NCI-H1105 (cell line): ENCODE measurements at regions not wholly inside any gene's neighbourhood (a gene's known extent, or its start where the extent isn't known, plus 50 kb on each side); places are given as distances from the start of the nearest gene placed in this dataset.

Experiments used
- DNase-seq: peaks from one replicate; lab custom pipeline; 2025; lab: John Stamatoyannopoulos, UW

DNA sequence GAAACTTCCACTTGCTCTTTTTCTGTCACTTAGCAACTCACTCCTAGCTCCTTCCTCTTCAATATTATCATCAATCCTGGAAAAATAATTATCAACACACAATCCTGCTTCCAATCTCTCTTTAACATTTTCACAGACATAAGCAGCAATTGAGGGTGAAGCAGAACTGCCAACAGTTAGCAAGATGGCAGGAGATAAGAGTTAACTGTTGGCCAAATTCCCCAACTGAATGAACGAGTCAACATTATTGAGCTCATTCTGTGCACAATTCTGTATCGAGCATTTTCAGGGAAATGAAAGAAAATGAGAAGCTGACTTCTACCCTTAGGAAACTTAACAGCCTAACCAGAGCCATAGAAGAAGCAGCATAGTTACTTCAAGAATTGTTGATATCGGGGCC lies 152.0 kb downstream of the KCNA5 start:
- DNase-seq: no peak

DNA sequence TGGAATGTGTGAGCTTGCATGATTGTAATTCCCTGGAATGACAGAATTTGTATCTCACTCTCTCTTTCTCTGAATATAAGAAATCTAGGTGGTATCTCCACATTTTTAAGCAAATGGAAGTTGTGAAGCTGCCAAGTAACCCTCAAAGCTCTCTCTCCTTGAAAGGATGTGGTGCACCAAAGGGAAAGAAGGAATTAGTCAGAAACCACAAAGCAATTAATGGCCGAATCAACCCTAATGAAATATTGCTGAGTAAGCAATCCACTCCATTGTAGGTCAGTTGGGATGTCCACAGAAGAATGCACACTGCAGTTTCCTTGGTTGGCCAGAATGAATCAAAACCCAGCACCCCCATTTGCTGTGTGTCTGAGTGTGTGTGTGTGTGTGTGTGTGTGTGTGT lies 153.5 kb downstream of the KCNA5 start:
- no peak for DNase-seq

DNA sequence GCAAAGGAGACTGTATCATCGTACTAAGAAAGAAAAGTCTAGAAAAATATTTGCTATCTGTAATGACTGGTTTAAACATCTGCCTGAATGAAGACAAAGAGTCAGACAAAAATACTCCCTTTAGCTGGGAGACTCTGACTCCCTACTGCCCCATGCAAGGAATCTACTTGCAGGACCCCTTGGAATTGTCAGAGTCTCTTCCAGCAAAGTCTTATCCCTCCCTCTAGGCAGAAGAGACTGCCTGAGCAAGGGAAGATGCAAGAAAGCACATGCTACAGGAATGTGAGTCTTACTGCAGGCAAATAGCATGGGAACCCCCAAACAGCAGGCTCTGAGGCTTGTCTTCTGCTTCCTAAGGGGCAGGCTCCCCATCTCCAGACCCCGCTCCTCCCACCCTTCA lies 154.0 kb downstream of the KCNA5 start:
- DNase-seq: no peak

- DNase-seq: peak; percentile 54
Observed at GRCh38 chr12:5200278-5201087, 156.8 kb downstream of the KCNA5 start.

DNA sequence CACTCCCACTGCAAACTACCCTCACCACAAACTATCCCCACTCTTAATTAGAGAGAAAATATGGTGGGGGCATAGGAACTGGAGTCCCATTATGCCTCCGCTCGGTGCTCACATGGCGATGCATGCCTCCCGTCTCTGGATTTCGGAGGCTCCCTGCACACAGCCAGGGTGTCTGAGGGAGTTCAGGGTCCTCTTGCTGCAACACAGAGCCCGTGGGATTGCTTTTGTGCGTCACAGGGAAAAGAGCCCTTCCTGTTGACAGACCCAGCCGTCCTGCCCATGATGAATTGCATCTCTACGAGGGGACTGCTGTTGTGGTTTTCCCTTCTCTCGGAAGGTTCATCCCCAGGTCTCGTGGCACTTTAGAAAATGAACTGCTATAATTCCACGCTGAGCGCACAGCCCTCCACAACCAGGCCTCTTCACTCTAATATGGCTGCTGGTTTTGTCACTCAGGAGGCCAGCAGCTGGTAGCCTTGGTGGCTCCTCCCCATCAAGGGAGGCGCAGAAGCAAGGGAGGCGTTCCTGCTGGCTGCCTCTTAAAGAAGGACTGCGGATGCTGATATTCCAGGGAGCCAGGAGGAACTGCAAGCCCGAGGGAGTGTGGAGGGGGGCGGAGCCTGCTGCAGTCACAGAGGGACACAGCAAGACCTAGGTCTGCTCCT lies 158.0 kb downstream of the KCNA5 start:
- DNase-seq: no peak

DNA sequence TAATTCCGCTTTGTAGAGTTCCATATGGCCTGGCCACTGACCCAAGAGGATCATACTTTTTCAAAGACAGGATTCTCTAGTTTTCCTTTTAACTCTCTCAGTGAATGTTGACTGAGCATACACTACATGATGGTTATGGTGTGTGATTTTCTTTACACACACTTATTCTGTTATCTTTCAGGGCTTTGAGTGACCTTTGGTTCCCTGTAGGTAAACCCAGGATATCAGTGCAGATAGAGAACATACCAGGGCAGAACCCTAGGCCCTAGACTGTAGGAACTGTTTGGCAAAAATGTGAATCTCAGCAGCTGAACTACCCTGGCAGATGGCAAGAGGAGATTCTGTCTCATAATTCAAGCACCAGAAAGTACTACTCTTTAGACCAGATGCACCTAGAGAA lies 159.6 kb downstream of the KCNA5 start:
- DNase-seq: no peak

GRCh38 chr12:5203720-5204119 lies 160.0 kb downstream of the KCNA5 start:
- DNase-seq: no peak

DNA sequence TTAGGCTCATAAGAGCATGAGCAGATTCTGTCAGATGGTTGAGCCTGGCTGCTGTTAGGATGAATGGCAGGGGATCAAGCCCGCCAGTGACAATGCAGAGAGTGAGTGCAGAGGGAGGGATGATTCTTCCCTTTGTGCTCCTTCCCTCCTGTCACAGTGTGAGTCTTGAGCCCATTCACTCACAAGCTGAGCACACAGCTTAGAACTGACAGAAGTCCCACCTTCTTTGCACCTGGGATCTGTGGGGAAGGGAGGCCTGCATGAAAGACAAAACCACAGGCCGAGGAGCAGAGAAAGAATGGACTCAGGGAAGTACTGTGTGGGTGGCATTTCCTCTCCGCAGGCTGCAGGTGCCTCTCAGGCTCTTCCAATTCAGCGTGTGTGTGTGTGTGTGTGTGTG lies 160.6 kb downstream of the KCNA5 start:
- DNase-seq: no peak

- no peak for DNase-seq
Observed at GRCh38 chr12:5204831-5205230, 161.2 kb downstream of the KCNA5 start.

DNA sequence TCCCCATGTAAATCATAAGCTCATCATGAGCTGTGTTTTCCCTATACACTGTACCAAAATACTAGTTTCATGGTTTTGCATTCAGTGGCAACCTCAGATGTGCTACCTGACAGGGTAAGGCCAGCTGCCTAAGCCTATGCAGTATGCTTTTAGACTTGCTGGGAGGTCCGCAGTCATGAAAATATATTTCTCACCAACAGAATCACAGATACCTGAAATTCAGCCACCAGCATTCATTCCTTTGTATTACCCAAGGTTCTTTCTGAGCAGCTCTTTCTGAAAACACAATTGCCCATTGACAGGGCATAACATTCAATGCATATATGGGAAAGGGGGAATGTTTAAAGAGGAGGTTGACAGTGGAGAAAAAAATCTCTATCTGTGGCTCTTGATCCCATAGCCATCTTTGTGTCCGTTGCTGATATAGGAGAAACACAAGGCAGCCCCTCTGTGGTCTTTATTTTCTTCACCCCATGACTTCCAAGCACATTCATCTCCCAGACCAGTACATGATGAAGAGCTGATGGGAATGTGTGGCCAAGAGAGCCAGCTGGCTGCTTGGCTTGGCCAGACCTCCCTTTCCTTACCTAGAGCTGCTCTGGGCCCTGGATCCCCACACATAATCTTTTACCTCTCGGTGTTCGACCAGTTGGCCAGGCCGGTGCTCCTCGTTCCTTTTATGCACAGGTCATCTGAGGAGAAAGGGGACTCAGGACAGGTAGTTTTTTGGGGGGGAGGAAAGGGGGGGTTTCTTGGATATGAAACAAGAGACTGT lies 162.9 kb downstream of the KCNA5 start:
- no peak for DNase-seq

GRCh38 chr12:5210179-5210922 lies 166.7 kb downstream of the KCNA5 start:
- DNase-seq: no peak

DNA sequence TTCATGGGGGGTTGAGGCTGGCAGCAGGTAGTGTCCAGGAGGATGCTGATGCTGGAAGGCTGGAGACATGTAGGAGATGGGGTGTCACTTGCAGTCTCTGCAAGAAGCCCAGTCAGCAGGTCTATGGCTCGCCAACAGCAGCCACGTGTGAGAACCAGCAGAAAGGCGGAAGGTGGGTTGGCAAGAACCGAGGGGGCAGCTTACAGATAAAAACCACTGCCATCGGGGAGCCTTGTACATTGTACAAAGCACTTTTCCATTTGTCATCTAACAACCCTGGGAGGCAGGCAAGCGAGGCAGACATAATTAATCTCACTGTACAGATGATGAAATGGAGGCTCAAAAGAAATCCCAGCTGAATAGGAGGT lies 167.2 kb downstream of the KCNA5 start:
- DNase-seq: no peak

DNA sequence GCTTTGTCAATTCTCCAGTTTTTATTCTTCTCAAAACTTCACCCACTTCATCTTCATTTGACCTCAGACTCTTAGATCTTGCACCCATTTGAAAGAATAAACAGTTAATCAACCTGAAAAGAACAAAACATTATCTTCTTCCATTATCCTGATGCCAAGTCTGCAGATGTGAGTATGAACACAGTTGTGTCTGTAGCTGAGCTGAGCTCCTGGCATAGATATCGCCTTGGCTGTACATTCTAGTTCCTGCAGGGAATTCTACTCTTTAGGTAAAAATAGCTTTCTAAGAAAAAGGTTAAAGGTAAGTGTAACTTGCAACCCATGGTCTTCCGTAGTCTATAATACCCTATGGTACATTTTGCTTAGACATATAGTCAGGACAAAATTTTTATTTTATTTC lies 169.7 kb downstream of the KCNA5 start:
- DNase-seq: no peak

GRCh38 chr12:5213990-5214389 lies 170.3 kb downstream of the KCNA5 start:
- DNase-seq: no peak

DNA sequence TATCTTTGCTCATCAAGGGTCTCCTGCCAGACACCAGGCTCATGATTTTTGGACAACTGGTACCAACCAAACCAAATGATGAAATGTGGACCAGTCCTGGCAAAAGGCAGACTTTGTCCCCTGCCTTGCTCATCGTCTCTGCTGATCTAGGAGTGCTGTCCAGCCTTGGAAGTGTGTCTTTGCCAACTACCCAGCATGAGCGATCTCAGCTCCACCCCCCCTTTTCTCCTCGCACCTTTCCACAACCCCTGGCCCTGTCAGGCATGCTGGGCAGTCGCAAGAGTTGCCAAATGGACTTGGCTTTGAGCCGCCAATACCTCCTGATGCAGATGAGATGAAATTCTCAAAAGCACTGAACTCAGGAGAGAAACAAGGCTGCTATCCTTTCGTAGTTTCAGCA lies 174.3 kb downstream of the KCNA5 start:
- DNase-seq: no peak

DNA sequence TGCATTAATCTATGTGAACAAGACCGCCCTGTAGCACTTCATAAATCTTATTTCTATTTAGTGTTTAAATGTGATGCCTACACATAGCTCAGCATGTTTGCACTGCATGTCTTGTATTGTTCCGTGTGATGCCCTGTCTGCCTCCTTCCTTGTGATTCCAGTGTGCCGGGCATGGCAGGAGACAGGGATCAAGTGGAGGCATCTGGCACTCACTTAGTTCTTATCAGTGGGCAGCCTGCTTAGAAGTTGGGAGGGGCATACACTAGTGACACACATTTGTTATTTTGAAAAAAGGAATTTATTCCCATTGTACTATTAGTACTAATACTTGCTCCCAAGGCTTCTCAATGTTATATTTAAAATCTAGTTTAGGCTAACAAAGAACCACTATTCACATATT lies 176.4 kb downstream of the KCNA5 start:
- no peak for DNase-seq

DNA sequence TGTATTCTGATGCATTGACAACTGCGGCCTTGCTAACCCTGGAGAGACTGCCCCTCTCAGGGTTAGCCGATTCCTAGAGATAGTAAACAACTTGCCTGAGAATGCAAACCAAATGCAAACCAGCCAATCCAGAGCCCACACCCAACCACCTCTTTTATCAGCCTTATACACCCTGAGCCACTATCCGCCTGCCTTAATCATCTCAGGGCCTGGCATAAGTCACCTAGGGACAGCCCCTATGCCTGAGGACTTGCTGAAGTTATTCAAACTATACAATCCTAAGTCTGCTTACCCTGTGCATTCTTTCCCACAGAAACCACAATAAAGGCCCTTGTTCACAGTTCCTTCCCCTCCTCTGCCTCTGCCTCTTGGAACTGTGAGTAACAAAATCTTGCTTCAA lies 177.2 kb downstream of the KCNA5 start:
- no peak for DNase-seq

DNA sequence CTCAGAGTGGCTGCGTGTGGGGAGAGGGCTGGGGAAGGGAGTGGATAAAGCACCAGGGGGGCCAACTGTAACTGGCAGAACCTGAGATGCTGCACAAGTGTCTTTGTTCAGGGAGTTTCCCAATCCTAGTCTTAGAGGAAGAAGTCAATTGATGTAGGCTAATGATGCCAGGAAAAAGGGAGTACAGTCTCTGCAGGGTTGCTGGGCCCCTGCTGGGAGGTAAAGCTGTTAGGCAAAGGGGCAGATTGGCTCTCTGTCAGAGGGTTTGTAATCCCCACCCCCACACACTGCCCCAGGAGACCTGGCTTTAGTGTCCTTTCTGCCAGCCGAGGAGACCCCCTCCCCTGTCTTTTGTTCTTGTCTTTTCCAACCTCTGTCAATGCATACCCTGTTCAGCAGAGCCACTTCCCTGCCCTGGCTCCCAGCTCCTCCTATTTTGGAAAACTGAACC lies 178.4 kb downstream of the KCNA5 start:
- no peak for DNase-seq

DNA sequence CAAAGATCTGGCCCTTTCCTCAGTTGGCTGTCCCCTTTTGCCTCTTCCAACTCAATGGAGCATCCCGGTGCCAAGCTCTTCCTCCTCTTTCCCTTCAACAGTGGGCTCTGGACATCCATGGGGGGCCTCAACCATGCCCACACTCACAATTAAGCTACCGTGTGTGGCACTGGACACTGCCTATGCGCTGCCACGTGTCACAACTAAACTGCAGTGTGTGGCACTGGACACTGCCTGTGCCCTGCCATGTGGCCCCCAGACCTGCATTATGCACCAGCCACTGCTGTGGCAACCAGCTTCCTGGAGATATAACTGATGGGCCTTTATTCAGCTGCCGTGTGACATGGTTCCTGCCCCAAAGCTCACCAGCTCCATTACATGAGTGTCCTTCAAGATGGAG lies 179.1 kb downstream of the KCNA5 start:
- DNase-seq: no peak

- no peak for DNase-seq
Observed at GRCh38 chr12:5223881-5224280, 180.2 kb downstream of the KCNA5 start.

DNA sequence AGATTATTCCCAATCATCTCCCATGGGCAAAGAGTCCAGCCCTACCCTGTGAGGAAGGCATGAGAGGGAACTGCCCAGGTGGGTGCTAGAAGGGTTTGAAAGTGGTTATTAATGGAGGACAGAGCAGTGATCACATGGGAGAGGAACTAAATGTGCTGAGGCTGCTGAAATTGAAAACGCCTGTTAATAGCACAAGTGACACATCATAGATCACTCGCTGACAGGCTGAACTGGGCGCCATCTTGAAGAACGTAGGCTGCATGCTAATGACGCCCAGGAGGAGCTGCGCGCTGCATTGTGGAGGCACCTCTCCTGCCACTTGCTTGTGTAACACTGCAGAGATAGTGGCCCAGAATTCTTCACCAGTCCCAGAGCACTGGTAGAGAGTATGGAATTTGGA lies 182.9 kb downstream of the KCNA5 start:
- no peak for DNase-seq

DNA sequence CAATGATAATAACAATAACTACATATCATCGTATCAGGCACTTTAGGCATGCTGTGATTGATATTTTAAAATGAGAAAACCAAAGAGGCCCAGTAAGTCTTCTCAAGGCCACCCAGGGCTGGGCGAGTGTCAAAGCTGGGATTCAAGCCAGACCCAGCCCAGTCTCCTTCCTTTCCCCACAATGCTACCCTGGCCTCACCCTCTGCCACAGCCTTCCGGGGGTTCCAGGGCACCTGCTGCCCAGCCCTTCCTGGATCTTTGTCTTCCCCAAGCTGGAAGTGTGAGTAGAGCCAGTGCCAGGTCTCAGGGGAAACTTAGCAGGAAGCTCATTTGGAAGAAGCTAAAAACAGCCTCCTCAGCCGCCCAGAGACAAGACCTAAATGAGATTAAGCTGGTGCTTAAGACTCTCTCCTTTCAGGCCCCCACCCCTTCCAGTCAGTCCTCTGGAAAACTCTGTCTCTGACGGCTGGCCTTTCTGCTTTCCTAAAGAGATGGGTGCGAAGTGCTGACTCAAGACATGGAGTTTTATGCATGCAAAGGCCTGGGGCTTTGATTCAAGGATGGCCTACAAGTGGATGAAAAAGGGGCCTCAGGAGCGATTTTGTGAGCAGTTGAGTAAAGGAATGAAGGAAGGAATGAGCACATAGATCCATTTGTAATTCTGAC lies 184.2 kb downstream of the KCNA5 start:
- no peak for DNase-seq
